ENCODE measurements at regions not wholly inside any gene's neighbourhood (a gene's known extent, or its start where the extent isn't known, plus 50 kb on each side); places are given as distances from the start of the nearest gene placed in this dataset.
"Not testable (repeated sequence)": the region's sequence is repeated elsewhere in the genome, so short reads cannot be mapped to it uniquely, and the experiment has no call there.

DNA sequence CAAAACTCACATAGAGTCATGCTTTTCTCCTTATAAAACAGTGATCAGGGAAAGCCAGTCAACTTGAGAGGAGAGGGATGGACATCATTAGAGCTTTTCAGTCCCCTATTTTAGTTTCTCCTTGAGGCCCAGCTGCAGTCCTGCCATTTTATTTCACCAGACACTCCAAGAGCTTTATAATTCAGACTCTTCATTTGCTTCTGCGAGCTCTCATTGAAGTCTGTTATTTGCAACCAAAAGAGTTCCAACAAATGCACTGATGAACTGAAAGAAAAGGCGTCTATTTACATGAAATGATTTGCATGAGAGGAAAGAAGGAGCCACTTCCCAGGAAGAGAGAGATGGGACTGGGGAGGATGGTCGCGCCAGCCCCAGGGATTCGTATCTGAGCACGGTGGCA lies 86.8 kb downstream of the NDUFA12 start:
- DNase-seq: no peak

DNA sequence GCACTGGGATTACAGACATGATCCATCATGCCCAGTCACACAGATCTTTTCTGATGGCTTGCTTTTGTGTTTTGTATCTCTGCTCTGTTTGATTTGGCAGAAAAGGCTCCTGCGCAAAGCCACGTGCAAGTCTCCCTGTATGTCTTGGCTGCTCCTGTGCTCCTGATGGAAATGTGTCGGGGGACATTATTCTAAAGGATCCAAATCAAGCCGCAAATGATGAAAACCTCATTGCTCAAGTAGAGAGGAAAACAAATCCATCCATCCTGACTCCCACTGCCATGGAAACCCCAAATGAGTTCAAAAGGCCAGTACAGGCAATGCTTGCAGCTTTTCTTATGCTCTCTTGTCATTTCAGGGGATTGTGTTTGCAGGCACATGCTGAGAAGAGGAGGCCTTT lies 93.8 kb downstream of the NDUFA12 start:
- no peak for DNase-seq

DNA sequence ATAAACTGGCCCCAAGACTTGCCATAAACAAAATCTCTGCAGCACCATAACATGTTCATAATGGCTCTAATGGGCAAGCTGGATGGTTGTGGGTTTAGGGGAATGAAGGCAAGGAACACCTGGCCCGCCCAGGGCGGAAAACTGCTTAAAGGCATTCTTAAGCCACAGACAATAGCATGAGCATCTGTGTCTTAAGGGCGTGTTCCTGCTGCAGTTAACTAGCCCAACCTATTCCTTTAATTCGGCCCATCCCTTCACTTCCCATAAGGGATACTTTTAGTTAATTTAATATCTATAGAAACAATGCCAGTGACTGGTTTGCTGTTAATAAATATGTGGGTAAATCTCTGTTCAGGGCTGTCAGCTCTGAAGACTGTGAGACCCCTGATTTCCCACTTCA lies 97.7 kb downstream of the NDUFA12 start:
- DNase-seq: not testable (repeated sequence)

DNA sequence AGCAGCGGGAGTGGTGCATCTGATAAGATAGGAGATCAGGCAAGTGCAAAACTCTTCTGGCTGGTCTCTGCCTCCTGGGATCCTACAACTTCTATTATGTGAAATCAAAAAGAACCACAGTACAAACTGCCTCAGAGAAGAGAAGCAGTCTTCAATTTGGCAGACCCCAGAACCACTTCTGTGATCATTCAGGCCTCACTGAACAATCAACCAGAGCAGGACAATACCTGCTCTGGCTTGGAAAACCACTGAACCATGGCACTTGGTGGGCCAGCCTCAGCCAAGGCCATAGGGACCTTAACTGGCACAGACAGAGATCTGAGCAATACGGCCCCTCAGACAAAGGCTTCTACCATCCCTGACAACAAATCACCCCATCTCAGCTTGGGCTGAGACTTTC lies 103.0 kb downstream of the NDUFA12 start:
- no peak for DNase-seq

DNA sequence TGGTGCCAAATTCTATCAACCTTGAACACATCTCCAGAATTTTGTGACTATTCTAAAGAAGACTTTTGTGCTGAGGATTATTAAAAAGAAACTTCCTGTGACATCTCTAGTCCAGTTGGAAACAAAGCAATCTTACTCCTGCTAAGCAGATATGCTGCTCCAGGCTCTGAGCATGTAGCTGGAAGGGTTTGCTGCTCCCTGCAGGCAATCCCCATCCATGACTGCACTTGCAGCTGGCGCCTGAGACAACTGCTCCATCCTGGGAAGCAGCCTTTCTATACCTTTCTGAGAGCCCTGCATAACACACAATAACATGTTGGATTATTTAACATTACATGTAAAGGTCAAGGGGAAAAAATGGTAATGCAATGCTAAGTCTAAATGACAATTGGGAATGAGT lies 105.1 kb downstream of the NDUFA12 start:
- no peak for DNase-seq

DNA sequence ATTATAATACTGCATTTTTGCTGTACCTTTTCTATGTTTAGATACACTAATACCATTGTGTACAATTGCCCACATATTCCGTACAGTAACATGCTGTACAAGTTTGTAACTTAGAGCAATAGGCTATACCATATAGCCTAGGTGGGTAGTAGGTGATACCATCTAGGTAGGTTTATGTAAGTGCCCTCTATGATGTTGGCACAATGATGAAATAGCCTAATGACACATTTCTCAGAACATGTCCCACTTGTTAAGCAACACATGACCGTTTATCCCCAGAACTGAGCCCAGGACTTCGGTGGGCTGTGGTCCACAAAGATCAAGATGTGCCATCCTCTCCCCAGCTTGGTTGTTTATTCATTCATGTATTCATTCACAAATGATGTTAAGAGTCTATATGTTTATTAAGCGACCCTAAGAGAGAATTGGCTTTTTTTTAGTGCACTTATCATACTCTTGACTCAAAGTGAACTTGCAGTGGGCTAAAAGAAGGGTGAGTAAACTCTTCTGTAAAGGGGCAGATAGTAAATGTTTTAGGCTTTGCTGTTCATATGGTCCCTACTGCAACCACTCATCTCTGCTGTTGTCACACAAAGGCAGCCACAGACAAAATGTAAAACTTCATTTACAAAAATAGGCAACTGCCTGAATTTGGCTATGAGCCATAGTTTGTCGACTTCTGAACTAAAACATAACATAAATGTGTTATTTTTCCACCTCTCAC lies 110.8 kb downstream of the NDUFA12 start:
- DNase-seq: no peak

DNA sequence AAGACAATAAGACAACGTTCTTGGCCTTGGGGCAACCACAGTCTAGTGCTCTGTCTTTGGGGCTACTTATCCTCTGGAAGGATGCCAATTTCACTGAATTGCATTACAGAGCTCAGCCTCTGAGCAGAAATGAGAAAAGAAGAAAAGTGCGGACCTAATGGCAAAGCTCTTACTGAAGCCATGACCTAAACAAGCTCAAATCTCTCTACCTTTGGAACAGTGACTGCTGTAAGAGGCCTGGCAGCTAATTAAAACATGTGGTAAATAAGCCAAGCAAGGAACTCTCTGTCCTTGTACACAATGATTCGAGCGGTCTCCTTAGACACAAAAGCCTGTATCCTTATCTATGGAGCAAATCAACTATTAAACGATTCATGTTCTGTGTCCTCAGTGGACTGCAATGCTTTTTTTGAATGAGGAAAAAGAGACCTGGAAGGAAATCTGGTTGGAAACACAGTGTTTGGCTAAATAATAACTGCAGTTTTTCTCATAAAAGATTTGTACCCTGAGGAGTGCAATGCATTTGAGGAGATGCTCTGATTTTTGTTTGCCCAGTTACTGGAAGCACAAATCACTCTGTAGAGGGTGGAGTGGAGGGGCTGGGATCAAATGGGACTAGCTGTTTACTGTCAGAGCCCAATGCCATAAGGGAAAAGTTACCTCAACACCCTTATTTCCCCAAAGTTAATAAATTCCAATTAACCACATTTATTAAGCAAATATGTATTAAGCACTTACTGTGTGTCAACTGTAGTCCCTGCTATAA lies 113.9 kb downstream of the NDUFA12 start:
- no peak for DNase-seq

DNA sequence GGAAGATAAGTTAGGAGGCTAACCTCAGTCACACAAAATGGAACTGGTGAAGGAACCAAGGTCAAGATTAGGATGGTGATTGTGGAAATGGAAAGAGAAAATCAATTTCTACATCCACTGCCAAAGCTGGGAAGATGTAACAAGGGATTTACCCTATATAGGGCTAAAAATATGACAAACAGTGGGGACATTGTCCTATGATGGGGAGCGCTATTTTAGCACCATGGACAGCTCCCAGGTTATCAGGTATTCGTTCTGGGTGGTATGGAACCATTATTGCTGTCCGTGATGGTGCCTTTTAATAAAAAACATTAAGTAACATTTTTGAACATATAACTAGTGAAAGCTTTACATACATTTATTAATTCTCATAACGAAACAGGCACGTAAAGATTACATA lies 124.0 kb downstream of the NDUFA12 start:
- DNase-seq: no peak

DNA sequence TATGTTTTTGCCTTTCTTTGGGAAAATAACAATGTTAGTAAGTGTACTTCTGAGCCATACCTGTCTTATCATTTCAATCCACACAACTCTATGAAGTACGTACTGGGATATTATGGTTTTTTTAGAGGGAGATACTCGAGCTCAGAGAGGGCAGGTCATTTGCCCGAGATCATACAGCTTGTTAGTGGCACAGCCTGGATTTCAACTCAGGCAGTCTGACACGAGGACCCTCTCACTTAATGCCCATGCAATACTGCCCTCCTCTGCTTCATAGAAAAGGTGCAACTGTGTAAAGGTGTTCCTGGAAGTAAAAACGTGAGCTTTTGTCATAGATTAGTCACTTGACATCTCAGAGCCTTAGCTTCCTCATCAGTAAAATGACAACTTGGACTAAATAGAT lies 128.0 kb downstream of the NDUFA12 start:
- peak; percentile 15 for DNase-seq

DNA sequence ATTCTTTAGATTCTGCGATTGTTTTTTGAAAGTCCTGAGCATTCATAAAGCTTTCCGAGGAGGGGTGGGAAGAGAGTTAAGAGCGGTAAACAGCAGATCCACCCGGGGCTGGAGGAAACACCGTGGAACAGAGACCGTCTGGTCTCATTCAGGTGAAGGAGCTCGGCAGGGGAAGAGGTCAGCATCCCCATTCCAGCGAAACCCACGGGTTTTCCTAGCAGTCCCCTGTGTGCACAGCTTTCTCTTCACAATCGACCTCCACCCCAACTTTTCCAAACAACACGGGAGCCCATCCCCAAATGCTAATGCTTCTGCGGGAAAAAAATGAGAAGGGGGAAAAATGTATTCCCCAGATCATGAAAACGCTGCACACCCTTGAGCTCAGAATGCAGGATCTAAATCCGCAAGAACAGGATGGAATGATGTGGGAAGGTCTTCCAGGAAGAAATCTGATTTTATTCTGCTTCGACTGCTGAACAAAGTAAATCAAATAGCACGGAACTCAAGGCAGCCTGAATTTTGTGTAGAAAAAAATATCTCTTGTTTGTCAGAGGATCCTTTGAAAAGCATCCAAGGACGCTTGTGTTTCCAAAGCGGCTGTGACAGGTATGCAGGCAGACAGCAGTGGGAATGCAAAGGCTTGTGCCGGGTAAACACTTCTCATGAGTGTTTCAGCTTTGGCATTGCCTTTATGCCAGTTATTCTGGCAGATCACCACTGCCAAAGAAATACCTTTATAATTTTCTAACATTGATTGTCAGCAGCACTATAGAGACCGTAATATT lies 128.8 kb downstream of the NDUFA12 start:
- DNase-seq: no peak

DNA sequence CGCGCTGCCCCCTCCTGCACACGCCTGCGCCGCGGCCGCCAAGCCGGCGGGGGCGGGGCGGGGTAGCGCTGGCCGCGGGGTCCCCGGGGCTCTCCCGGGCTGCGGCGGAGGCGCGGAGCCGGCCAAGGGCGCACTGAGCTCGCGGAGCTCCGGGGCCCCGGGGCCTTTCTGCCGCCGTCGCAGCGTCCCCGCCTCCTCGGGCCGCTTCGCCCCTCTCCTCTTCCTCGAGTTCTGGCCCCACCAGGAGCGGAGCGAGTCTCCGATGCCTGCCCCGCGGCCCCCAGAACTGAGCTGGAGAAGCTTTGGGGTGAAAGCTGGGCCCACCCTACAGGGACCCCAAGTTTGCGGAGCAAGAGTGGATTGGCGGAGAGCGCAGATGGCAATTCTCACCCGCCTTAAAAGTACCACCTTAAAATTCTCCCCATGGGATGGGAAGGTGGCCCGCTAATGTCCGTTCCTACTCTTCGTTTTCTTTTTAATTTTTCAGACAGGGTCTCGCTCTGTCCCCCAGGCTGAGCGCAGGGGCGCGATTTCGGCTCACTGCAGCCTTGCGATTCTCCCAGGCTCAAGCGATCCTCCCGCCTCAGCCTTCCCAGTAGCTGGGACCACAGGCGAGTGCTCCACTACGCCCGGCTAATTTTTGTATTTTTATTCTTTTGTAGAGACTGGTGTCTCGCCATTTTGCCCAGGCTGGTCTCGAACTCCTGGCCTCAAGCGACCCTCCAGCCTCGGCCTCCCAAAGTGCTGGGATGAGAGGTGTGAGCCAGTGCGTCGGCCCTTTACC lies 129.6 kb downstream of the NDUFA12 start:
- no peak for DNase-seq

DNA sequence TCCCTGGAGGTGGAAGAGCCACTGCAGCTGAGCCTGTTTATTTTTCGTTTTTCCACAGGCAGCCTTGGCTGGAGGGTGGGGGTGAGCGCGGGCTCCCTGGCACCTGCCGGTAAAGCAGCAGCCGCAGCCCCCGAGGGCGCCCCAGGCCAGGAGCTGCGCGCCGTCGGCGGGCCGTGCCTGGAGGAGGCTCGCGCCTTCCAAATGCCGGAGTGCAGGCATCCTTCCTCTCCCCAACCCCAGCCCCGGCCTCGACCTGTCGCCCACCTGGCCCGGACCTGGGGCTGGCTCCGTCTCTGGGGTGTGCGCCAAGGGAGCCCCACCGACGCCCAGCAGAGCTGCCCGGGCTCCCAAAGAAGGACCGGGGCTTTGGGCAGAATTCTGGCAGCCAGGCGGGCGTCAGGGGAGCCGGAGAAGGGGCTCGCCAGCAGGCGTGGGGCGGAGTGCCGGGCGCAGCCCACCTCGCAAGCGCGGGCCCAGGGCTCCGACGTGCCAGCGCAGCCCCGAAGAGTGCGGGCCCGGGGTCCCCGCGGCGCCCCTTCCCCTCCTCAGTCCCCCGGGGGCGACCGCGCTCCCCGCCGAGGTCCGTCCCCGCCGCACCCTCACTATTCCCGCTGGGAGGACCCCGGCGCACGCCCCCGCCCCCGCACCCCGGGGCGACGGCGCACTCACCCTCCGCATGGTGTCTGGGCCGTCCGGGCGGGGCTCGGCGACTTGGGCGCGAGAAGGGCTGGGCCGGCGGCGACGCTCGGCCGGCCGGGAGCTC lies 130.3 kb downstream of the NDUFA12 start:
- no peak for DNase-seq

DNA sequence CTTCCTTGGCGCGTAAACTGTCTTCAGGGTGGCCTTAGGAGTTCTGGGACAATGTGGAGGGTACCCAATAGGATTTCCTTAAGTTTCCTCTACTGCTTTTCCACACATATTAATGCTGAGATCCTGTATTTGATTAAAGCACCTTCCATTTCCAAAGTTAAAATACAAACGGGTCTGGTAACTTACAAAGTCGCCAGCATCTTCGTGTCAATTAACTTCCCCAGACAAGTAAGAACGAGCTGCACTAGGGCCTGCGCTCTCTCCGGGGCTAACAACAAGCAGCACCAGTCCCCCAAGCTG lies 130.9 kb downstream of the NDUFA12 start:
- DNase-seq: no peak

DNA sequence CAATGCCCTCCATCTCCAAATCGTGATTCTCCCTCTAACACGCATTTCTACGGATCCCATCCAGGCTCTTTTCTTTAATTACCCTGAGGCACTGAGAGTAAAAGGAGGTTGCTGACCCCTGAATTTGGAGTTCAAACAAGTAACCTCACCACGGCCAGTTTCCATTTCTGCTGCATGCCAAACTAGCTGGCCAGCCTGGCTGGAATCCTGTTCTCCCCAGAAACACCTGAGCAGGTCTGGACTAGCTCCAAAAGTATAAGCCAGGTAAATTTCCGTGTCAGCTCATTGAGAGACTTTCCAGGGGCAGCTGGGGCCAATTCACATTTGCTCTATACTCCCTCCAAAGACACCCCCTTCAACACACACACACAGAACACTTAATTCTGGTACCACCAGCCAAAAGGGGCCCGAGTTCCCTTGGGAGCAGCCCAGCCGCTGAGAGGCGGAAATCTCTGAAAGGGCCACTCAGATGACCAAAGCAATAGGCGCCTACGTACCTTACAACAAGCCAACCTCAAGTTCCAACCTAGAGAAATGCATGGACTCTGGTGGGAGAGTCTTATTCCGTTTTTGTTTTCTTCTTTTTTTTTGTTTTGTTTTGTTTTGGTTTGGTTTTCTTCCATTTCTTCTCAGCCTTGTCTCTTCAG lies 131.4 kb downstream of the NDUFA12 start:
- no peak for DNase-seq

DNA sequence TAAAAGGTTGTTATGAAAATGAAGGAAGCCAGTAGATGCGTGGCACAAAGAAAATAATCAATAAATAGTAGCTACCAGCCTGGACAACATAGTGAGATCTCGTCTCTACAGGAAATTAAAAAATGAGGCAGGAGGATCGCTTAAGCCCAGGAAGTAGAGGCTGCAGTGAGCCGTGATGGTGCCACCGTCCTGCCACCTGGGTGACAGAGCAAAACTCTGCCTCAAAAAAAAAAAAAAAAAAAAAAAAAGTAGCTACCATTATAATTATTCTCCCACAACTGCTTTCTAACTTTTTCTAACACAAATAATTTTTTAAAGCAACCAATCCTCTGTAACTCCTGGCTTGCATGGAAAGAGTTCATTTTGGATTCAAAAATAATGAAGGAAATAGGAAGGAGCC lies 133.0 kb downstream of the NDUFA12 start:
- DNase-seq: no peak

DNA sequence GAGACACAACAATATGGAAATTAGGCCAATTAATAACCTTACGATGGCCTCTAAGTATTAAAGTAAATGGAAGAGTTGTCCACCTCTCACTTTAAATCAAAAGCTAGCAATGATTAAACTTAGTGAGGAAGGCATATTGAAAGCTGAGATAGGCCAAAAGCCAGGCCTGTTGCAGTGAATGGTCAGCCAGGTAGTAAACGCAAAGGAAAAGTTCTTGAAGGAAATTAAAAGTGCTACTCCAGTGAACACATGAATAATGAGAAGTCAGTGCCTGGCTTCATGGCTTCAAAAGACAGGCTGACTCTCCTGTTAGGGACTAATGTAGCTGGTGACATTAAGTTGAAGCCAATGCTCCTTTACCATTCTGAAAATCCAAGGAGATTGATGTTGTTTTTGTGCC lies 135.3 kb downstream of the NDUFA12 start:
- DNase-seq: no peak

DNA sequence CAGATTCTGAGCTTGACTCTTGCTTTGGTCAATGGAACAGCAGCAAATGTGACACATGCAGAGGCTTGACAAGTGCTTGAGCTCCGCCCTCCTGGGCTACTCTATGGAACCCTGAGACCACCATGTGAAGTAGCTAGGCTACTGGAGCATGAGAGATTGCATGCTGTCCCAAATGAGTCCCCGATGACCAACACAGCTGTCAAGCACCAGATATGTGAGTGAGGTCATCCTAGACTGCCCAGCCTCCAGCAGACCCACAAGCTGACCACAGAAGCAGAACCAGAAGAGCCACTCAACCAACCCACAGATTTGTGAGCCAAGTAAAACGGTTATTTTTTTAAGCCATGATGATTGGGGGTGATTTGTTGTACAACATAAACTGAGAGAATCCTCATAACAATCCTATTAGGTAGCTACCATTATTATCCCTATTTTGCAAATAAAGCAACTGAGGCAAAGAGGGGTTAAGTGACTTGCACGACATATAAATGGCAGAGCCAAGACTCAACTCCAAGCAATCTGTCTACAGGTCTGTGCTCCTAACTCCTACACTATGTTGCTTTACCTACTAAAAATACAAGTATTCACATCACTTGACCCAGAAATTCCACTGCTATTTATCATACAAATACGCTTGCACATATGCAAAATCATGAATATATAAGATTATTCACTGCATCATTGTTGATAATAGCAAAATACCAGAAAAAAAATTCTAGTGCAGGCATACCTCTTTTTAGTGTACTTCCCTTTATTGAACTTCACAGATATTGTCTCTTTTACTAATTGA lies 136.2 kb downstream of the NDUFA12 start:
- no peak for DNase-seq

DNA sequence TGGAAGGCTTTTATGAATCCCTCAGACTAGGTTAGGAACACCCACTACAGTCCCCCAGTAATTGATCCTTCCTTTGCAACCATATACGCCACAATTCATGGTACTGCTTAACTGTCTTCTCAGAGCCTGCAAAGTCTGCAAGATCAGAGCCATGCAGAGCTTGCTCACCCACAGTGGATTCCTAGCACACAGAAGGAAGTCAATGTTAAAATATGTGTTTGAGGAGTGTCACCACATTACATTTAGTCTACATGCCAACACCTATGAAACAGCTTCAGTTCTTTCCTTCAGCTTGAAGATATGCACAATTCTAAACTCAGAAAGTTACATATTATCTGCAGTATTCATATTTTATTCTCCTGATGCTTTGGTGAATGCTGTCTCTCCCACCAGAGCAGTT lies 138.5 kb downstream of the NDUFA12 start:
- no peak for DNase-seq

DNA sequence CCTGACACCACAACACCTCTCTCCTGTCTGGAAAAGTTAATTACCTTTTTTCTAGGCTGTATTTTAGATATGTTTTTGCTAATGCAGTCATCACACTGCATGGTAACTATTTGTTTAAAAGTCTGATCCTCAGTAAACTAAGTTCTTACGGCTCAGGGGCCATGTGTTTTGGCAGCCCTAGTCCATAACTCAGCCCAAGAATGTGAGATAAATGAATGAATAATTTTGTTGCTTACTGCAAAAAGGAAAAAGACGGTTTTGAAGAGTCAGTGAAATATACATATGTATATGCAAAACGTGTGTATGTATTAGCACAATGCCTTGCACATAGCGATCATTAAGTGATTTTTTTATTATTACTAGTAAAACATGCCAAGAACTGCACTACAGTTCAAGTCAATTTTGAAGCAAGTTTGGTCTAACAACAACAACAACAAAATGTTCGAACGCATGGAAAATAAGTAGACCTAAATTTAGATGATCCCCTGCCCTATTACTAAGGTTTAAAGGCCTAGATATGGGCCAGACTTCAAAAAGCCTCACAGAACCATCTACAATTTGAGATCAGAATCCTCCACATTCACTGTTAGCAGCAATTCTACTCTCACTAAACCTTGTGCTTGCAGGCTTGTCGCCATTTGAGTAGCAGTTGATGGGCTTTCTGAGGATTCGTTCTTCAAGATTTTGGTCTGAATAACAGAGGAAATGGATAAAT lies 140.0 kb downstream of the NDUFA12 start:
- no peak for DNase-seq

DNA sequence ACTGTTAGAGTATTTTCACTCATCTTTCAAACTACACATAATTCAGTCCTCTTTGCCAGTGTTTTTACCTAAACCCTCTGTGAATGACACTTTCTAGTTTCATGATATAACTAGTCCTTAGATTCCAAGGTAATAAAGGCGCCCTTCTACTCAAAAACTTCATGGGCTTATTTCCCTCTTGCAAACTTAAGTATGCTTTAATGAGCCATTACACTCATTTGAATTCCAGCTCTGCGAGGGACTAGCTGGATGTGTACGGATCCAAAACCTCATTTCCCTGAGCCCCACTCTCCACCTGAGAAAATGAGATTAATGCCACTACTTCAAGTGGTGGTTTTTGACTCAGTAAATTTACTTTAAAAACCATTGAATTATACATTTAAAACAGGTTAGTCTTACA lies 141.1 kb downstream of the NDUFA12 start:
- DNase-seq: no peak

All from KG1 (cell line).